Mesothelial cell of epicardium (in vitro differentiated cells): ENCODE measurements at regions not wholly inside any gene's neighbourhood (a gene's known extent, or its start where the extent isn't known, plus 50 kb on each side); places are given as distances from the start of the nearest gene placed in this dataset.

Source experiments
- DNase-seq, 2 experiments: peaks; one replicate each; pipeline ENCODE4 v3.0.0; 2021; ENCODE audit warnings: low spot score in 2 of 2; ENCODE audit not compliant: unreplicated experiment in 2 of 2
- H3K27ac Mint-ChIP-seq: 2 replicates; pipeline ENCODE4 v1.8.0; 2021; ENCODE audit warnings: mixed read lengths
- H3K27me3 Mint-ChIP-seq: 2 replicates; pipeline ENCODE4 v1.8.0; 2021; ENCODE audit warnings: low read depth, mixed read lengths
- H3K36me3 Mint-ChIP-seq: 2 replicates; pipeline ENCODE4 v1.8.0; 2021; ENCODE audit warnings: mixed read lengths
- H3K4me1 Mint-ChIP-seq: 2 replicates; pipeline ENCODE4 v1.8.0; 2021; ENCODE audit warnings: mixed read lengths
- H3K4me3 Mint-ChIP-seq: 2 replicates; pipeline ENCODE4 v1.8.0; 2021; ENCODE audit warnings: mild to moderate bottlenecking, moderate library complexity, mixed read lengths
- H3K9me3 Mint-ChIP-seq: 2 replicates; pipeline ENCODE4 v1.8.0; 2021; ENCODE audit warnings: mixed read lengths
- TF ChIP-seq, protein P1 (sequence below): fragments of 200-600 bp; sonication (generic); IDR thresholded peaks from one replicate; pipeline ENCODE4 v1.5.0; 2021; ENCODE audit warnings: antibody characterized with exemption; ENCODE audit not compliant: unreplicated experiment

DNA sequence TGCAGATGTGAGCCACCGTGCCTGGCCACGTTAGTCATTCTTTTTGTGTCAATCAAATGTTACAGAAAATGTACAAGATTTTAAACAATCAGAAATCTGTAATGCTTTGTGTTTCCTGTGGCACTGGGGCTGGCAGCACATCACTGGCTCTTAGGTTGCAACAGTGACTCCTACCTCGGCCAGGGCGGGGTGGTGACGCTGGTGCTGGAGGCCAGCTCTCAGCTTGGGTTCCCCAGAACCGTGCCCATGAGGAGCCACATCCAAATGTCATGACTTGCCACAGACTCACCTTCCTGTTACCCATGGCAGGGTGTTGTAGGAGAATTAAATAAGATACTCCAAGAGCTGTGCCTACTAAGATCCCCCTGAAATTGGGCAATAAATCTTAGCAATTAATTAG lies 161.7 kb downstream of the TEX29 start:
- no peaks in the 10 kb centered on the region for H3K36me3 Mint-ChIP-seq
- no peak for DNase-seq
- no peak overlapping the region for H3K4me3 Mint-ChIP-seq
- H3K4me1 Mint-ChIP-seq: no peaks in the 10 kb centered on the region
- H3K9me3 Mint-ChIP-seq: peaks cover 12% of the 10 kb centered on the region
- no peak overlapping the region for H3K27ac Mint-ChIP-seq
- peaks cover 29% of the 10 kb centered on the region for H3K27me3 Mint-ChIP-seq
- TF ChIP-seq, protein P1, sequence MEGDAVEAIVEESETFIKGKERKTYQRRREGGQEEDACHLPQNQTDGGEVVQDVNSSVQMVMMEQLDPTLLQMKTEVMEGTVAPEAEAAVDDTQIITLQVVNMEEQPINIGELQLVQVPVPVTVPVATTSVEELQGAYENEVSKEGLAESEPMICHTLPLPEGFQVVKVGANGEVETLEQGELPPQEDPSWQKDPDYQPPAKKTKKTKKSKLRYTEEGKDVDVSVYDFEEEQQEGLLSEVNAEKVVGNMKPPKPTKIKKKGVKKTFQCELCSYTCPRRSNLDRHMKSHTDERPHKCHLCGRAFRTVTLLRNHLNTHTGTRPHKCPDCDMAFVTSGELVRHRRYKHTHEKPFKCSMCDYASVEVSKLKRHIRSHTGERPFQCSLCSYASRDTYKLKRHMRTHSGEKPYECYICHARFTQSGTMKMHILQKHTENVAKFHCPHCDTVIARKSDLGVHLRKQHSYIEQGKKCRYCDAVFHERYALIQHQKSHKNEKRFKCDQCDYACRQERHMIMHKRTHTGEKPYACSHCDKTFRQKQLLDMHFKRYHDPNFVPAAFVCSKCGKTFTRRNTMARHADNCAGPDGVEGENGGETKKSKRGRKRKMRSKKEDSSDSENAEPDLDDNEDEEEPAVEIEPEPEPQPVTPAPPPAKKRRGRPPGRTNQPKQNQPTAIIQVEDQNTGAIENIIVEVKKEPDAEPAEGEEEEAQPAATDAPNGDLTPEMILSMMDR: no peak

DNA sequence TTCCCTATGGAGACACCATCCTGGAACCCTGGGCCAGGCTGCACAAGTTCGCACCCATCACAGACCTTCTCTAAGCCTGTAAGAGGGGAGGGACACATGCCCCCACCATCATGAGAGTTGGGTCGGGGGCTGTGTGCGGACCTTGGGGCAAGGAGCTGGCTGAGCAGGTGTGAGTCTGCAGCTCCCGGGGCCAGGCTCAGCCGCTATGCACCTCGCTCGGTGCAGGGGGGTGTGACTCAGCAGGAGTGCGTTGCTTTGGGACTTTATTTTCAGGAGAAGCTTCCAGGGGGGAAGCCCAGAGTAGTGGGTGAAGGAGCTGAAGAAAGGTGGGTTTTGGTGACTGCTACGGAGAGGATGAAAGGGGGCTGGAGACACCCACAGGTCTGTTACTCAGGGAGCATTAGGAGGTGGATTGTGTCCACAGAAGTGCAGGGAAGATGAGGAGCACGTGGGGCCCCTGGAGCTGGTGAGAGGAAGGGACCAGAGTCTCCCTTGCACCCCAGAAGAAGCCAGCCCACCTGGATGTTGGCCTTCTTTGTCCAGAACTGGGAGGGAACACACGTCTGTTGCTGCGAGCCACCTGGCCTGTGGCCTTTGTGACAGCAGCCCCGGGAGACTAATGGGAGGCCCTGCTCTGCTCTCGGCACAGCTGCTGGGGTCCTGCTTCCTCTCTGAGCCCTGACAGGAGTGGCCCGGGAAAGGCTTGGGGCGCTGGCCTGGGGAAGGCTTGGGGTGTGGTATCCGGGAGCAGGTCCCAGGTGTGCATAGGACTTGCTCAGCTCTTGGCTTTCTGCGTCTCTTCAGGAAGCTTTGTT lies 162.6 kb downstream of the TEX29 start:
- H3K9me3 Mint-ChIP-seq: peaks cover 19% of the 10 kb centered on the region
- H3K36me3 Mint-ChIP-seq: no peaks in the 10 kb centered on the region
- no peak overlapping the region for H3K4me3 Mint-ChIP-seq
- no peak for DNase-seq
- H3K27ac Mint-ChIP-seq: no peak overlapping the region
- peaks cover 29% of the 10 kb centered on the region for H3K27me3 Mint-ChIP-seq
- TF ChIP-seq, protein P1: no peak
- H3K4me1 Mint-ChIP-seq: no peaks in the 10 kb centered on the region

DNA sequence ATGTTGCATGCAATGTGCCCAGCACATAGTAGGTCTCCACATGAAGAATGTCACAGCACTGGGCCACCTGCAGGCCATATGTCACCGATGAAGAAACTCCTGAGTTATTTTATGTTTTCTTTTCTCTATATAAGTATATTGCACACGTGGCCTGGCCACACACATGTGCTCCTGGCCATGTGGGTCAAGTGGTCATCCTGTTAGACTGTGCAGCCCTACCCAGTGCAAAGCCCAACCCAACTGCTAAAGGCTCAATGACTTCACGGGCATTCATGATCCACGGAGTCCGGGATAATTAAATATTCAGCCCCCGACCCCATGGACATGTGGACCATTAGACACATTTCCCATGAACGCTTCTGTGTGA lies 163.2 kb downstream of the TEX29 start:
- no peak for DNase-seq
- H3K27me3 Mint-ChIP-seq: peaks cover 30% of the 10 kb centered on the region
- peaks cover 23% of the 10 kb centered on the region for H3K9me3 Mint-ChIP-seq
- no peak overlapping the region for H3K27ac Mint-ChIP-seq
- no peaks in the 10 kb centered on the region for H3K36me3 Mint-ChIP-seq
- TF ChIP-seq, protein P1: no peak
- H3K4me3 Mint-ChIP-seq: no peak overlapping the region
- H3K4me1 Mint-ChIP-seq: no peaks in the 10 kb centered on the region

DNA sequence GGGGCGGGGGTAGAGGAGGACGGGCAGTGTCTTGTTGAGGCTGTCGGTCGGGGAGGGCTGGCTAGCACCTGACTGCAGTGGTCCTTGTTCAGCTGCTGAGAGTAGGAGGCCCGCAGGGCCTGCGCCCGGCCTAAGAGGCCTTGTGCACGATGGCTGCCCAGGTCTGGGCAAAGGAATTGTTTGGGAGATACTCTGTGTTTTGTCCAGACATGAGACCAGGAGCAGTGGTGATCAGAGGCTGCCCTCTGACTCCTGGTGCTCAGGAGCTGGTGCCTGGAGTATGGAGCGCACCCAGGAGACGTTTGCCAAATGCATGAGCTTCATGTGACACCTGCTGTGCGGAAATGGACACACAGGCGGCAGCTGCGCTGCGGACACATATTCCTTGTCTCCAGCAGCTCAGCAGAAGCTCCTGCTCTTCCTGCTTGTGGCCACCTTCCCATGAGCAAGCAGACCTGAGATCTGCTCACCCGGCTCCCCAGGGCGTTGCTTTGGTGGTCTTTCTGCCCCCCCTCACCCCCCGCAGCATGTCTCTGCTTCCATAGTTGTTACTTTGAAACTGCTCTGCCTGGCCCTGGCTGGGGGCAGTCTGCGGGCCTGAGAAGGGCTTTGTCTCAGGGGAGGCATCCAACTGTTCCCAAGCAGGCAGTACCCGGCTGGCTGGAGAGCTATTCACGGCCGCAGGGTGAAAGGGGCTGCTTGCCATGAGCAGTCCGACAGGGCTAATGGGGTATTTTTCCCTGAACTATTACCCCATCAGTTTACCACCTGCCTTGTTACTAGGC lies 163.9 kb downstream of the TEX29 start:
- no peak overlapping the region for H3K27ac Mint-ChIP-seq
- TF ChIP-seq, protein P1: no peak
- H3K4me3 Mint-ChIP-seq: no peak overlapping the region
- peaks cover 23% of the 10 kb centered on the region for H3K9me3 Mint-ChIP-seq
- DNase-seq: peak in 1 of 2 experiments; percentile 29
- H3K27me3 Mint-ChIP-seq: peaks cover 23% of the 10 kb centered on the region
- H3K4me1 Mint-ChIP-seq: no peaks in the 10 kb centered on the region
- H3K36me3 Mint-ChIP-seq: no peaks in the 10 kb centered on the region

DNA sequence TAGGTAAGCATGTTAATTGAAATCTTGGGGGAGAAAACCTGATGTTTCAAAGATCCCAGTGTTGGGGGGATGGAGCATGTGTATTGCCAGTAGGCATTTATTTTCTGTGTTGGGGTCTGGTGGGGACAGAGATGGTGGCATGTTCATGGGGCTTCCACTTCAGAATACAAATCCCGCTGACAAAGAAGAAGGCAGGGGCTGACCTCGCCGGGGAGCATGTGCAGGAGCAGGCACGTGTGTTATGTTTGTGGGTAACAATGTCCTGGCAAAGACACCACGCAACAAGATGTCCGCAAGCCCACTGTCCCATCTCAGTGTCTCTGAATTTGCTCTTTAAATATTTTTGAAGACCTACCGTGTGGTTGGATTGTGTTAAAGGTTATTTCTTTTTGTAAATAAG lies 164.5 kb downstream of the TEX29 start:
- Mint-ChIP-seq H3K27ac (no peak overlapping the region), H3K36me3 (no peaks in the 10 kb centered on the region), H3K4me1 (no peaks in the 10 kb centered on the region), H3K9me3 (peaks cover 23% of the 10 kb centered on the region), H3K4me3 (no peak overlapping the region), H3K27me3 (peaks cover 18% of the 10 kb centered on the region)
- TF ChIP-seq, protein P1: no peak
- no peak for DNase-seq
